PC-9 (cell line): ENCODE measurements at regions not wholly inside any gene's neighbourhood (a gene's known extent, or its start where the extent isn't known, plus 50 kb on each side); places are given as distances from the start of the nearest gene placed in this dataset.

ENCODE experiments used
- BruUV-seq: library from RNA; stranded (reverse); fragments of 400-500 nt; replicated peaks from 2 replicates; lab custom pipeline; 2021; lab: Mats Ljungman, UMichigan
- CTCF ChIA-PET: fragments of 300-600 bp; sonication (Branson Sonifier 250); formaldehyde crosslinking; loops from one replicate; lab custom pipeline; 2022; ENCODE audit warnings: antibody characterized with exemption; lab: Charles Lee
- POLR2A ChIA-PET: fragments of 300-600 bp; sonication (Branson Sonifier 250); formaldehyde crosslinking; loops from one replicate; lab custom pipeline; 2022; ENCODE audit warnings: antibody characterized with exemption; ENCODE audit not compliant: unreplicated experiment; lab: Charles Lee
- DNase-seq, 2 experiments: peaks; one replicate each; pipeline versions ENCODE4 v3.0.0 to v3.0.0-alpha.2; 2015 to 2022; ENCODE audit warnings: mixed read lengths in 1 of 2
- H2AFZ ChIP-seq: fragments of 200-600 bp; sonication (generic); 2 replicates; pipeline ENCODE4 v1.8.1; 2017; ENCODE audit warnings: antibody characterized with exemption
- H3F3A ChIP-seq: fragments of 200-600 bp; sonication (generic); 2 replicates; pipeline ENCODE4 v1.8.1; 2017; ENCODE audit warnings: antibody characterized with exemption, mild to moderate bottlenecking, low read depth; ENCODE audit not compliant: insufficient read depth
- H3K27ac ChIP-seq: fragments of 200-600 bp; sonication (generic); 2 replicates; pipeline ENCODE4 v1.6.1; 2016; ENCODE audit warnings: mixed run types
- H3K27me3 ChIP-seq: fragments of 200-600 bp; sonication (generic); 2 replicates; pipeline ENCODE4 v1.6.1; 2016; ENCODE audit warnings: low read depth, mixed run types; ENCODE audit not compliant: insufficient read depth
- H3K36me3 ChIP-seq: fragments of 200-600 bp; sonication (generic); 2 replicates; pipeline ENCODE4 v1.6.1; 2016; ENCODE audit warnings: low read depth, mixed run types
- H3K4me1 ChIP-seq: fragments of 200-600 bp; sonication (generic); replicated peaks from 2 replicates; pipeline ENCODE4 v1.6.1; 2016; ENCODE audit warnings: mixed run types; ENCODE audit not compliant: insufficient read depth
- H3K4me2 ChIP-seq: fragments of 200-600 bp; sonication (generic); 2 replicates; pipeline ENCODE4 v1.6.1; 2017; ENCODE audit warnings: mixed run types
- H3K4me3 ChIP-seq: fragments of 200-600 bp; sonication (generic); 2 replicates; pipeline ENCODE4 v1.6.1; 2016; ENCODE audit warnings: mixed run types
- H3K79me2 ChIP-seq: fragments of 200-600 bp; sonication (generic); 2 replicates; pipeline ENCODE4 v1.6.1; 2017; ENCODE audit warnings: low read depth, mixed run types
- H3K9me2 ChIP-seq: fragments of 200-600 bp; sonication (generic); 2 replicates; pipeline ENCODE4 v1.8.1; 2017; ENCODE audit warnings: mild to moderate bottlenecking; ENCODE audit not compliant: insufficient read depth
- H3K9me3 ChIP-seq: fragments of 200-600 bp; sonication (generic); 2 replicates; pipeline ENCODE4 v1.8.1; 2016; ENCODE audit warnings: low read depth; ENCODE audit not compliant: insufficient read depth
- H4K20me1 ChIP-seq: fragments of 200-600 bp; sonication (generic); 2 replicates; pipeline ENCODE4 v1.8.1; 2017; ENCODE audit not compliant: insufficient read depth
- EZH2 ChIP-seq: fragments of 200-600 bp; sonication (generic); IDR thresholded peaks from 2 replicates; pipeline ENCODE4 v1.8.0; 2017; ENCODE audit warnings: antibody characterized with exemption, low read depth
- intact Hi-C: fragments of 100-400 bp; cut with micrococcal nuclease; formaldehyde crosslinking; loops from one replicate; pipeline ENCODE4 v1.10.0; 2022; ENCODE audit not compliant: unreplicated experiment
- TF ChIP-seq, protein P1 (sequence below): fragments of 200-600 bp; sonication (generic); conservative IDR thresholded peaks from 2 replicates; pipeline ENCODE4 v1.6.1; 2017; ENCODE audit warnings: mixed run types, antibody characterized with exemption, mild to moderate bottlenecking, moderate library complexity

DNA sequence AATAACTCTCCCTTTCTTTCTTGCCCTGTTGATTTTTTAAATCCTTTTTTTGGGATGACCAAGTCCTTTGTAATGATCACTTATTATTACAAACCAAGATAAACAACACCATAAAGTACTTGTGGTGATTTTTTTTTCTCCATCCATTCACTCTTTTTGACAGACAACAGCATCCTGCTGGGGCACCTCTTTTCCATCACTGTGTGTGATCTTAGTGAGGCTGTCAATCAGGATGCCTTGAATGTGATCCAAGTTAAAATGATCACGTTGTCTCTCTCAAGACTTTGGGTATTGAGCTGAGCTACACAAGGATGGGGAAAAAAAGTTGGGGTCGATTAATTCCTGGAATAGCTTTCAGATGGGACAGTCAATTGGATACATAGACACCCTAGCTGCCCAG lies 73.6 kb upstream of the PPP2R2B start:
- Histone ChIP-seq H3F3A (no peaks in the 10 kb centered on the region), H3K36me3 (no peaks in the 10 kb centered on the region), H4K20me1 (no peaks in the 10 kb centered on the region), H3K27ac (no peak overlapping the region), H3K4me2 (no peak overlapping the region), H3K4me3 (no peak overlapping the region), H3K27me3 (no peaks in the 10 kb centered on the region), H3K4me1 (no peaks in the 10 kb centered on the region), H3K9me2 (no peaks in the 10 kb centered on the region), H3K79me2 (no peaks in the 10 kb centered on the region), H3K9me3 (no peaks in the 10 kb centered on the region), H2AFZ (no peak overlapping the region)
- TF ChIP-seq EZH2, result no peak
- TF ChIP-seq, protein P1, sequence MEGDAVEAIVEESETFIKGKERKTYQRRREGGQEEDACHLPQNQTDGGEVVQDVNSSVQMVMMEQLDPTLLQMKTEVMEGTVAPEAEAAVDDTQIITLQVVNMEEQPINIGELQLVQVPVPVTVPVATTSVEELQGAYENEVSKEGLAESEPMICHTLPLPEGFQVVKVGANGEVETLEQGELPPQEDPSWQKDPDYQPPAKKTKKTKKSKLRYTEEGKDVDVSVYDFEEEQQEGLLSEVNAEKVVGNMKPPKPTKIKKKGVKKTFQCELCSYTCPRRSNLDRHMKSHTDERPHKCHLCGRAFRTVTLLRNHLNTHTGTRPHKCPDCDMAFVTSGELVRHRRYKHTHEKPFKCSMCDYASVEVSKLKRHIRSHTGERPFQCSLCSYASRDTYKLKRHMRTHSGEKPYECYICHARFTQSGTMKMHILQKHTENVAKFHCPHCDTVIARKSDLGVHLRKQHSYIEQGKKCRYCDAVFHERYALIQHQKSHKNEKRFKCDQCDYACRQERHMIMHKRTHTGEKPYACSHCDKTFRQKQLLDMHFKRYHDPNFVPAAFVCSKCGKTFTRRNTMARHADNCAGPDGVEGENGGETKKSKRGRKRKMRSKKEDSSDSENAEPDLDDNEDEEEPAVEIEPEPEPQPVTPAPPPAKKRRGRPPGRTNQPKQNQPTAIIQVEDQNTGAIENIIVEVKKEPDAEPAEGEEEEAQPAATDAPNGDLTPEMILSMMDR, result no peak
- intact Hi-C loops, result no loop called here
- no TSS peak for BruUV-seq
- POLR2A ChIA-PET, result no interaction called here
- CTCF ChIA-PET, result interaction anchor here (0.6 kb wide), 1 partner anchor 1606 kb away, joined by 5 read pairs; no protein-coding TSS in a partner anchor
- DNase-seq, result no peak

- Histone ChIP-seq H3K27ac (no peak overlapping the region), H3K4me2 (no peak overlapping the region), H3K9me2 (no peaks in the 10 kb centered on the region), H3K27me3 (0 out of 2 replicates have a peak, but pooled peaks cover 4% of the 10 kb centered on the region), H2AFZ (no peak overlapping the region), H4K20me1 (no peaks in the 10 kb centered on the region), H3K4me1 (no peaks in the 10 kb centered on the region), H3K36me3 (no peaks in the 10 kb centered on the region), H3K9me3 (no peaks in the 10 kb centered on the region), H3F3A (no peaks in the 10 kb centered on the region), H3K4me3 (no peak overlapping the region), H3K79me2 (no peaks in the 10 kb centered on the region)
- BruUV-seq, result no TSS peak
- ChIA-PET CTCF (interaction anchor here (0.7 kb wide), 1 partner anchor 679 kb away, joined by 5 read pairs; no protein-coding TSS in a partner anchor), POLR2A (no interaction called here)
- no peak for DNase-seq
- TF ChIP-seq, protein P1, result no peak
- no peak for TF ChIP-seq EZH2
- intact Hi-C loops, result no loop called here
Observed at GRCh38 chr5:146956217-146956616, 77.7 kb upstream of the PPP2R2B start.

- H3K27ac ChIP-seq, result no peak overlapping the region
- H3F3A ChIP-seq, result no peaks in the 10 kb centered on the region
- H3K9me2 ChIP-seq, result no peaks in the 10 kb centered on the region
- H3K4me2 ChIP-seq, result no peak overlapping the region
- ChIA-PET CTCF (no interaction called here), POLR2A (no interaction called here)
- H4K20me1 ChIP-seq, result no peaks in the 10 kb centered on the region
- H3K27me3 ChIP-seq, result 0 out of 2 replicates have a peak, but pooled peaks cover 4% of the 10 kb centered on the region
- BruUV-seq, result no TSS peak
- no peaks in the 10 kb centered on the region for H3K4me1 ChIP-seq
- DNase-seq, result no peak
- H3K36me3 ChIP-seq, result no peaks in the 10 kb centered on the region
- no peak for TF ChIP-seq EZH2
- TF ChIP-seq, protein P1, result no peak
- intact Hi-C loops, result no loop called here
- H3K79me2 ChIP-seq, result no peaks in the 10 kb centered on the region
- no peak overlapping the region for H2AFZ ChIP-seq
- no peak overlapping the region for H3K4me3 ChIP-seq
- no peaks in the 10 kb centered on the region for H3K9me3 ChIP-seq
Observed at GRCh38 chr5:146959360-146959759, 80.8 kb upstream of the PPP2R2B start.
